NT2/D1 (cell line): ENCODE measurements at regions not wholly inside any gene's neighbourhood (a gene's known extent, or its start where the extent isn't known, plus 50 kb on each side); places are given as distances from the start of the nearest gene placed in this dataset.

Source experiments
- SUZ12 ChIP-seq: IDR thresholded peaks from 2 replicates; pipeline ENCODE4 v1.6.1; 2011; ENCODE audit not compliant: insufficient read length, insufficient read depth; ENCODE audit errors: extremely low read depth
- YY1 ChIP-seq: IDR thresholded peaks from 2 replicates; pipeline ENCODE4 v1.6.1; 2011; ENCODE audit not compliant: insufficient read length, insufficient read depth
- ZNF274 ChIP-seq: IDR thresholded peaks from 2 replicates; pipeline ENCODE4 v1.6.1; 2011; ENCODE audit warnings: mild to moderate bottlenecking, low read depth, low read length

- TF ChIP-seq ZNF274 (no peak), SUZ12 (no peak), YY1 (no peak)
Measured at GRCh38 chr6:23183846-23184245, 614.5 kb downstream of the HDGFL1 start.
